ENCODE measurements at regions not wholly inside any gene's neighbourhood (a gene's known extent, or its start where the extent isn't known, plus 50 kb on each side); places are given as distances from the start of the nearest gene placed in this dataset.

DNA sequence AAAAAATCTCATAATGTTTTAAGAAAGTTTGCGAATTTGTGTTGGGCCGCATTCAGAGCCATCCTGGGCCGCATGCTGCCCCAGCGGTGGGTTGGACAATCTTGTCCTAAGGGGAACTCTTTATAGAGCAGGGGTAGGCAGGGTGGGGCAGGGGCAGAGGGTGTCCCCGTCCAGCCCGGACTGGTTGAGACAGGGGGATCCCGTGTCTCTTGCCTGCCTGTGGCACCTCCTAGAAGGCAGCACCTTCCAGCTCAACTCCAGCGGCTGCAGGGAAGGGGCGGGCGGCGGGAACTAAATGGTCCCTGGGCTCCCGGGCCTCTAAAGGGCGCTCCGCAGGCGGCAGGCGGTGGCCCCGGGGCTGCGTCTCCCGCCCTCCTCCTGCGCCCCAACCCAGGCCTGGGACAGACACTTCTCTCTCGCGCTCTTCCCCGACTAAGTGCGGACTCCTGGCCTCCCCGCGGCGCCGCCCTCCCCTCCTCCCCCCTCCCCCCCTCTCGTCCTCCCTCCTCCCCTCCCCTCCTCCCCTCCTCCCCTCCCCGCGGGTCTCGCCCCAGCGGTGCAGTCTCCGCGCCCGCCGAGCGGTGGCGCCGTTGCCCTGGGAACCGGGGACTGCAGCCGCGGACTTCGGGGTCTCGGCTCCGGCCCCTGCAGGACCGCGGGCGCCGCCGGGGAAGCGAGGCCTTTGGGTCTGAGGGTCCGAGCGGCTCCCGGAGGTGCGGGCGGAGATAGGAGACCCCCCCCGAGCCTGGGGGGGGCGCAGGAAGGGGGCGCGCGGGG is 132.6 kb downstream of the MRPL36 start:
- no peaks in the 10 kb centered on the region for H3K36me3 ChIP-seq (ENCODE audit: insufficient read depth, low read length)
- H3K9me2 ChIP-seq (ENCODE audit: insufficient read depth, low read length): no peaks in the 10 kb centered on the region
- no TSS peak for BruUV-seq (replicated peaks)
- no peaks in the 10 kb centered on the region for H3K9me3 ChIP-seq (ENCODE audit: low read length)
- no peaks in the 10 kb centered on the region for H3K4me1 ChIP-seq (ENCODE audit: insufficient read depth, low read length, poor library complexity, severe bottlenecking)
- H2AFZ ChIP-seq (ENCODE audit: low read length): no peak overlapping the region
- intact Hi-C loops (cut with micrococcal nuclease; ENCODE audit: unreplicated experiment): no loop called here
- H3K79me2 ChIP-seq (ENCODE audit: insufficient read depth, low read depth, low read length): no peaks in the 10 kb centered on the region
- no peak for TF ChIP-seq EZH2phosphoT487 (IDR thresholded peaks at IDR 0.05; ENCODE audit: borderline replicate concordance, low read depth, low read length)
- TF ChIP-seq, protein P1, sequence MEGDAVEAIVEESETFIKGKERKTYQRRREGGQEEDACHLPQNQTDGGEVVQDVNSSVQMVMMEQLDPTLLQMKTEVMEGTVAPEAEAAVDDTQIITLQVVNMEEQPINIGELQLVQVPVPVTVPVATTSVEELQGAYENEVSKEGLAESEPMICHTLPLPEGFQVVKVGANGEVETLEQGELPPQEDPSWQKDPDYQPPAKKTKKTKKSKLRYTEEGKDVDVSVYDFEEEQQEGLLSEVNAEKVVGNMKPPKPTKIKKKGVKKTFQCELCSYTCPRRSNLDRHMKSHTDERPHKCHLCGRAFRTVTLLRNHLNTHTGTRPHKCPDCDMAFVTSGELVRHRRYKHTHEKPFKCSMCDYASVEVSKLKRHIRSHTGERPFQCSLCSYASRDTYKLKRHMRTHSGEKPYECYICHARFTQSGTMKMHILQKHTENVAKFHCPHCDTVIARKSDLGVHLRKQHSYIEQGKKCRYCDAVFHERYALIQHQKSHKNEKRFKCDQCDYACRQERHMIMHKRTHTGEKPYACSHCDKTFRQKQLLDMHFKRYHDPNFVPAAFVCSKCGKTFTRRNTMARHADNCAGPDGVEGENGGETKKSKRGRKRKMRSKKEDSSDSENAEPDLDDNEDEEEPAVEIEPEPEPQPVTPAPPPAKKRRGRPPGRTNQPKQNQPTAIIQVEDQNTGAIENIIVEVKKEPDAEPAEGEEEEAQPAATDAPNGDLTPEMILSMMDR (conservative IDR thresholded peaks at IDR 0.05; ENCODE audit: low read length): peak; percentile 52
- CTCF ChIA-PET (ENCODE audit: unreplicated experiment): no interaction called here
- no peak overlapping the region for H3K4me2 ChIP-seq (ENCODE audit: low read length)
- H4K20me1 ChIP-seq (ENCODE audit: insufficient read depth, low read length): no peaks in the 10 kb centered on the region
- H3K27ac ChIP-seq (ENCODE audit: low read depth, low read length, poor library complexity, severe bottlenecking): no peak overlapping the region
- POLR2A ChIA-PET: no interaction called here
- DNase-seq (ENCODE audit: low spot score): peak; percentile 38
- H3K4me3 ChIP-seq (ENCODE audit: low read depth, low read length, poor library complexity, severe bottlenecking): no peak overlapping the region

DNA sequence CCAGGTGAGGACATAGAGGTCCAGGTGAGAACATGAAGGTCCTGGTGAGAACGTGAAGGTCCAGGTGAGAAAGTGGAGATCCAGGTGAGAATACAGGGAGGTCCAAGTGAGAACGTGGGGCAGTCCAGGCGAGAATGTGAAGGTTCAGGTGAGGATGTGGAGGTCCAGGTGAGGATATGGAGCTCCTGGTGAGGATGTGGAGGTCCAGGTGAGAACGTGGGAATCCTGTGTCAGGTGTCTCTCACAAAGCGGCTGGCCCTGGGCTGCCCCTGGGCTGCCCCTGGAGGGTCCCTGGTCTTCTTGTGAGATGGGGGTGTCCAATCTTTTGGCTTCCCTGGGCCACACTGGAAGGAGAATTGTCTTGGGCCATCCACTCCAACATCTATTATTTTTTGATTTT is 133.4 kb downstream of the MRPL36 start:
- intact Hi-C loops (cut with micrococcal nuclease; ENCODE audit: unreplicated experiment): no loop called here
- no peaks in the 10 kb centered on the region for H3K9me3 ChIP-seq (ENCODE audit: low read length)
- H3K27ac ChIP-seq (ENCODE audit: low read depth, low read length, poor library complexity, severe bottlenecking): no peak overlapping the region
- no peak overlapping the region for H2AFZ ChIP-seq (ENCODE audit: low read length)
- no peak overlapping the region for H3K4me2 ChIP-seq (ENCODE audit: low read length)
- no peaks in the 10 kb centered on the region for H3K36me3 ChIP-seq (ENCODE audit: insufficient read depth, low read length)
- CTCF ChIA-PET (ENCODE audit: unreplicated experiment): no interaction called here
- no peaks in the 10 kb centered on the region for H4K20me1 ChIP-seq (ENCODE audit: insufficient read depth, low read length)
- TF ChIP-seq, protein P1 (conservative IDR thresholded peaks at IDR 0.05; ENCODE audit: low read length): no peak
- TF ChIP-seq EZH2phosphoT487 (IDR thresholded peaks at IDR 0.05; ENCODE audit: borderline replicate concordance, low read depth, low read length): no peak
- DNase-seq (ENCODE audit: low spot score): no peak
- H3K4me3 ChIP-seq (ENCODE audit: low read depth, low read length, poor library complexity, severe bottlenecking): no peak overlapping the region
- no peaks in the 10 kb centered on the region for H3K4me1 ChIP-seq (ENCODE audit: insufficient read depth, low read length, poor library complexity, severe bottlenecking)
- no TSS peak for BruUV-seq (replicated peaks)
- H3K9me2 ChIP-seq (ENCODE audit: insufficient read depth, low read length): no peaks in the 10 kb centered on the region
- H3K79me2 ChIP-seq (ENCODE audit: insufficient read depth, low read depth, low read length): no peaks in the 10 kb centered on the region
- POLR2A ChIA-PET: no interaction called here

DNA sequence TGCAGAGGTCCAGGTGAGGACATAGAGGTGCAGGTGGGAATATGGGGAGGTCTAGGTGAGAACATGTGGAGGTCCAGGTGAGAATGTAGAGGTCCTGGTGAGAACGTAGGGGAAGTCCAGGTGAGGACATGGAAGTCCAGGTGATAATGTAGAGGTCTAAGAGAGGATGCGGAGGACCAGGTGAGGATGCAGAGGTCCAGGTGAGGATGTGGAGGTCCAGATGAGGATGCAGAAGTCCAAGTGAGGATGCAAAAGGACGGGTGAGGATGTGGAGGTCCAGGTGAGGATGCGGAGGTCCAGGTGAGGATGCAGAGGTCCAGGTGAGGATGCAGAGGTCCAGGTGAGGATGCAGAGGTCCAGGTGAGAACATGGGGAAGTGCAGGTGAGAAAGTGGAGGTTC is 133.8 kb downstream of the MRPL36 start:
- no peak overlapping the region for H3K4me2 ChIP-seq (ENCODE audit: low read length)
- no TSS peak for BruUV-seq (replicated peaks)
- no peaks in the 10 kb centered on the region for H4K20me1 ChIP-seq (ENCODE audit: insufficient read depth, low read length)
- no peak overlapping the region for H3K27ac ChIP-seq (ENCODE audit: low read depth, low read length, poor library complexity, severe bottlenecking)
- no peaks in the 10 kb centered on the region for H3K79me2 ChIP-seq (ENCODE audit: insufficient read depth, low read depth, low read length)
- POLR2A ChIA-PET: interaction anchor here (0.5 kb wide), 1 partner anchor 12 kb away, joined by 3 read pairs; no protein-coding TSS in a partner anchor
- DNase-seq (ENCODE audit: low spot score): no peak
- CTCF ChIA-PET (ENCODE audit: unreplicated experiment): no interaction called here
- H3K9me2 ChIP-seq (ENCODE audit: insufficient read depth, low read length): no peaks in the 10 kb centered on the region
- H2AFZ ChIP-seq (ENCODE audit: low read length): no peak overlapping the region
- no peaks in the 10 kb centered on the region for H3K36me3 ChIP-seq (ENCODE audit: insufficient read depth, low read length)
- no peak overlapping the region for H3K4me3 ChIP-seq (ENCODE audit: low read depth, low read length, poor library complexity, severe bottlenecking)
- no peak for TF ChIP-seq EZH2phosphoT487 (IDR thresholded peaks at IDR 0.05; ENCODE audit: borderline replicate concordance, low read depth, low read length)
- TF ChIP-seq, protein P1 (conservative IDR thresholded peaks at IDR 0.05; ENCODE audit: low read length): no peak
- intact Hi-C loops (cut with micrococcal nuclease; ENCODE audit: unreplicated experiment): no loop called here
- H3K9me3 ChIP-seq (ENCODE audit: low read length): no peaks in the 10 kb centered on the region
- no peaks in the 10 kb centered on the region for H3K4me1 ChIP-seq (ENCODE audit: insufficient read depth, low read length, poor library complexity, severe bottlenecking)

Data from OCI-LY7 (cell line).